RWPE2 (cell line): ENCODE measurements at regions not wholly inside any gene's neighbourhood (a gene's known extent, or its start where the extent isn't known, plus 50 kb on each side); places are given as distances from the start of the nearest gene placed in this dataset.
"Not testable (repeated sequence)": the region's sequence is repeated elsewhere in the genome, so short reads cannot be mapped to it uniquely, and the experiment has no call there.

Source experiments
- ATAC-seq: fragments of 200-7000 bp; cut with Tn5 transposase; 3 replicates; pipeline ENCODE4 v1.9.1; 2021; ENCODE audit warnings: low read depth
- DNase-seq: peaks from one replicate; pipeline ENCODE4 v3.0.0-alpha.2; 2020; ENCODE audit warnings: low spot score
- H3K27ac ChIP-seq: fragments of 450-650 bp; 2 replicates; pipeline ENCODE4 v1.5.1; 2017; ENCODE audit warnings: mild to moderate bottlenecking; ENCODE audit not compliant: poor library complexity, severe bottlenecking
- H3K27me3 ChIP-seq: fragments of 250-450 bp; sonication (Bioruptor Pico); 2 replicates; pipeline ENCODE4 v1.5.1; 2021; ENCODE audit warnings: mild to moderate bottlenecking, moderate library complexity; ENCODE audit not compliant: insufficient read depth, poor library complexity, severe bottlenecking
- H3K36me3 ChIP-seq: fragments of 250-450 bp; sonication (Bioruptor Pico); 2 replicates; pipeline ENCODE4 v1.5.1; 2020; ENCODE audit warnings: low read depth, mild to moderate bottlenecking, moderate library complexity
- H3K4me1 ChIP-seq: fragments of 250-450 bp; sonication (Bioruptor Pico); 2 replicates; pipeline ENCODE4 v1.5.1; 2021; ENCODE audit warnings: mild to moderate bottlenecking, moderate library complexity; ENCODE audit not compliant: insufficient read depth, poor library complexity, severe bottlenecking
- H3K4me3 ChIP-seq: fragments of 250-450 bp; sonication (Bioruptor Pico); 2 replicates; pipeline ENCODE4 v1.5.1; 2021; ENCODE audit warnings: mild to moderate bottlenecking, moderate library complexity; ENCODE audit not compliant: severe bottlenecking
- H3K9me3 ChIP-seq: fragments of 250-450 bp; sonication (Bioruptor Pico); 2 replicates; pipeline ENCODE4 v1.5.1; 2021; ENCODE audit warnings: mild to moderate bottlenecking, moderate library complexity; ENCODE audit not compliant: severe bottlenecking
- TF ChIP-seq, protein P1 (sequence below): fragments of 450-650 bp; IDR thresholded peaks from one replicate; pipeline ENCODE4 v1.5.1; 2017; ENCODE audit warnings: mild to moderate bottlenecking, moderate library complexity; ENCODE audit not compliant: poor library complexity, severe bottlenecking

DNA sequence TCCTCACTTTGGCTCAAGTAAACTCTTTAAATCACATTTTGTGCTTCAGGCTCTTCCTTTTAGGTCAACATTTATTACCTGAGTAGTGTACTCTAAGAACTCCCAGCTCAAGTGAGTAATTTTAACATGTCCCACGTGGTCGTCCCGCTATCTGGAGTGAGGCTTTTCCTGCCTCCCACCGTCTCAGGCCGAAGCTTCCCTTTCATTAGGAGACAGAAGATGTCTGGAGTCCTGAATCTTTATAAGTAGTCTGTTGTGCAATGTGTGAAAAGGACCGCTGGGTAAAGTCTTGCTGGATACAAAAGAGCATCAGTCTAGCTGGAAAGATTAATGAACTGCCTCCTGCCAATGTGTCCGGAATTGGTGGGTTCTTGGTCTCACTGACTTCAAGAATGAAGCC is 117.7 kb upstream of the NEIL3 start:
- H3K4me3 ChIP-seq: no peak overlapping the region
- H3K27me3 ChIP-seq: no peaks in the 10 kb centered on the region
- ATAC-seq: no peak
- no peaks in the 10 kb centered on the region for H3K36me3 ChIP-seq
- no peaks in the 10 kb centered on the region for H3K4me1 ChIP-seq
- H3K9me3 ChIP-seq: peaks cover 1% of the 10 kb centered on the region
- H3K27ac ChIP-seq: no peak overlapping the region
- DNase-seq: no peak
- TF ChIP-seq, protein P1, sequence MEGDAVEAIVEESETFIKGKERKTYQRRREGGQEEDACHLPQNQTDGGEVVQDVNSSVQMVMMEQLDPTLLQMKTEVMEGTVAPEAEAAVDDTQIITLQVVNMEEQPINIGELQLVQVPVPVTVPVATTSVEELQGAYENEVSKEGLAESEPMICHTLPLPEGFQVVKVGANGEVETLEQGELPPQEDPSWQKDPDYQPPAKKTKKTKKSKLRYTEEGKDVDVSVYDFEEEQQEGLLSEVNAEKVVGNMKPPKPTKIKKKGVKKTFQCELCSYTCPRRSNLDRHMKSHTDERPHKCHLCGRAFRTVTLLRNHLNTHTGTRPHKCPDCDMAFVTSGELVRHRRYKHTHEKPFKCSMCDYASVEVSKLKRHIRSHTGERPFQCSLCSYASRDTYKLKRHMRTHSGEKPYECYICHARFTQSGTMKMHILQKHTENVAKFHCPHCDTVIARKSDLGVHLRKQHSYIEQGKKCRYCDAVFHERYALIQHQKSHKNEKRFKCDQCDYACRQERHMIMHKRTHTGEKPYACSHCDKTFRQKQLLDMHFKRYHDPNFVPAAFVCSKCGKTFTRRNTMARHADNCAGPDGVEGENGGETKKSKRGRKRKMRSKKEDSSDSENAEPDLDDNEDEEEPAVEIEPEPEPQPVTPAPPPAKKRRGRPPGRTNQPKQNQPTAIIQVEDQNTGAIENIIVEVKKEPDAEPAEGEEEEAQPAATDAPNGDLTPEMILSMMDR: no peak

- not testable (repeated sequence) for ATAC-seq, H3K4me3 ChIP-seq, H3K27me3 ChIP-seq, H3K36me3 ChIP-seq, DNase-seq, H3K9me3 ChIP-seq, H3K4me1 ChIP-seq, H3K27ac ChIP-seq
Measured at GRCh38 chr4:177193024-177193715, 116.5 kb upstream of the NEIL3 start.

GRCh38 chr4:177194906-177195305 is 114.8 kb upstream of the NEIL3 start:
- H3K36me3 ChIP-seq: no peaks in the 10 kb centered on the region
- no peak for DNase-seq

DNA sequence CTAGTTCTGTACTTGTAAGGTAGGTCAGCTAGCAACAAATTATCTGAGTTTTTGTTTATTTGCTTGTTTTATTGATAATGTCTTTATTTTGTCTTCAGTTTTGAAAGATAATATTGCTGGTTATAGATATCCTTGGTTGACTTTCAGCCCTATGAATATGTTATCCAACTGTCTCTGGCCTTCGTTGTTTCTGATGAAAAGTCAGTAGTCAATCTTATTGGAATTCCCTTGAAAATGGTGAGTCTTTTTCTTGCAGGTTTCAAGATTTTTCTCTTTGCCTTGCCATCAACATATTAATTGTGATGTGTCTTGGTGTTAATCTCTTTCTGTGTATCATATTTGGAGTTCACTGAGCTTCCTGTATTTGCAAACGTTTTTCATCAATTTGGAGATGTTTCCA is 113.1 kb upstream of the NEIL3 start:
- no peak overlapping the region for H3K4me3 ChIP-seq
- no peaks in the 10 kb centered on the region for H3K4me1 ChIP-seq
- peaks cover 4% of the 10 kb centered on the region for H3K9me3 ChIP-seq
- H3K27ac ChIP-seq: no peak overlapping the region
- DNase-seq: no peak
- ATAC-seq: no peak
- TF ChIP-seq, protein P1: no peak
- no peaks in the 10 kb centered on the region for H3K36me3 ChIP-seq
- H3K27me3 ChIP-seq: no peaks in the 10 kb centered on the region

More at GRCh38 chr4:177194906-177195305, 114.8 kb upstream of the NEIL3 start:
- no peaks in the 10 kb centered on the region for H3K27me3 ChIP-seq
- peaks cover 4% of the 10 kb centered on the region for H3K9me3 ChIP-seq
- H3K4me1 ChIP-seq: no peaks in the 10 kb centered on the region
- no peak overlapping the region for H3K4me3 ChIP-seq
- no peak for ATAC-seq
- TF ChIP-seq, protein P1: no peak
- no peak overlapping the region for H3K27ac ChIP-seq

- Histone ChIP-seq H3K4me1 (no peaks in the 10 kb centered on the region), H3K9me3 (peaks cover 4% of the 10 kb centered on the region), H3K27ac (no peak overlapping the region), H3K4me3 (no peak overlapping the region), H3K27me3 (no peaks in the 10 kb centered on the region), H3K36me3 (no peaks in the 10 kb centered on the region)
- TF ChIP-seq, protein P1: no peak
- DNase-seq (no peak), ATAC-seq (no peak)
Measured at GRCh38 chr4:177201614-177202013, 108.1 kb upstream of the NEIL3 start.
